A673 (cell line): ENCODE measurements at regions not wholly inside any gene's neighbourhood (a gene's known extent, or its start where the extent isn't known, plus 50 kb on each side); places are given as distances from the start of the nearest gene placed in this dataset.

Experiments used
- BruUV-seq: library from RNA; stranded (reverse); fragments of 400-500 nt; replicated peaks from 2 replicates; lab custom pipeline; 2021; lab: Mats Ljungman, UMichigan
- CTCF ChIA-PET: fragments of 300-600 bp; sonication (Branson Sonifier 250); formaldehyde crosslinking; loops from one replicate; lab custom pipeline; 2022; ENCODE audit warnings: antibody characterized with exemption; lab: Charles Lee
- POLR2A ChIA-PET: fragments of 300-600 bp; sonication (Branson Sonifier 250); formaldehyde crosslinking; loops from one replicate; lab custom pipeline; 2022; ENCODE audit warnings: antibody characterized with exemption; ENCODE audit not compliant: low non-redundant PET; lab: Charles Lee
- DNase-seq: peaks from one replicate; pipeline ENCODE4 v3.0.0-alpha.2; 2015; ENCODE audit warnings: low spot score
- H3K27ac ChIP-seq: fragments of 200-600 bp; sonication (generic); 2 replicates; pipeline ENCODE4 v1.5.1; 2016; ENCODE audit warnings: mixed run types, low read depth, mild to moderate bottlenecking, mixed read lengths, antibody characterized with exemption, low read length; ENCODE audit not compliant: poor library complexity, severe bottlenecking
- H3K27me3 ChIP-seq: fragments of 200-600 bp; sonication (generic); replicated peaks from 2 replicates; pipeline ENCODE4 v1.6.1; 2017; ENCODE audit warnings: mixed run types, low read depth, mild to moderate bottlenecking, mixed read lengths, antibody characterized with exemption, low read length; ENCODE audit not compliant: insufficient read depth, poor library complexity
- H3K36me3 ChIP-seq: fragments of 200-600 bp; sonication (generic); 2 replicates; pipeline ENCODE4 v1.6.1; 2016; ENCODE audit warnings: mixed run types, mild to moderate bottlenecking, mixed read lengths, antibody characterized with exemption, low read length; ENCODE audit not compliant: insufficient read depth, poor library complexity, severe bottlenecking
- H3K4me1 ChIP-seq: fragments of 200-600 bp; sonication (generic); 2 replicates; pipeline ENCODE4 v1.6.1; 2017; ENCODE audit warnings: mixed run types, mild to moderate bottlenecking, mixed read lengths, antibody characterized with exemption, low read length; ENCODE audit not compliant: insufficient read depth, poor library complexity, severe bottlenecking
- H3K4me3 ChIP-seq: fragments of 200-600 bp; sonication (generic); 2 replicates; pipeline ENCODE4 v1.5.1; 2016; ENCODE audit warnings: low read depth, mixed run types, mild to moderate bottlenecking, mixed read lengths, low read length; ENCODE audit not compliant: poor library complexity, severe bottlenecking
- H3K9me3 ChIP-seq: fragments of 200-600 bp; sonication (generic); 2 replicates; pipeline ENCODE4 v1.6.1; 2016; ENCODE audit warnings: mixed run types, low read depth, mild to moderate bottlenecking, mixed read lengths, antibody characterized with exemption, low read length; ENCODE audit not compliant: poor library complexity, severe bottlenecking
- EZH2 ChIP-seq: fragments of 200-600 bp; sonication (generic); IDR thresholded peaks from 2 replicates; pipeline ENCODE4 v1.6.1; 2017; ENCODE audit warnings: borderline replicate concordance, low read depth, mild to moderate bottlenecking, mixed read lengths, antibody characterized with exemption, low read length; ENCODE audit not compliant: poor library complexity, severe bottlenecking
- intact Hi-C: fragments of 100-400 bp; cut with micrococcal nuclease; formaldehyde crosslinking; loops from one replicate; pipeline ENCODE4 v1.10.0; 2022; ENCODE audit not compliant: unreplicated experiment
- TF ChIP-seq, protein P1 (sequence below): fragments of 300-800, 200-600 bp; sonication (generic); conservative IDR thresholded peaks from 2 replicates; pipeline ENCODE4 v1.5.1; 2017; ENCODE audit warnings: low read depth, mild to moderate bottlenecking, antibody characterized with exemption, low read length, moderate library complexity, mixed read lengths

DNA sequence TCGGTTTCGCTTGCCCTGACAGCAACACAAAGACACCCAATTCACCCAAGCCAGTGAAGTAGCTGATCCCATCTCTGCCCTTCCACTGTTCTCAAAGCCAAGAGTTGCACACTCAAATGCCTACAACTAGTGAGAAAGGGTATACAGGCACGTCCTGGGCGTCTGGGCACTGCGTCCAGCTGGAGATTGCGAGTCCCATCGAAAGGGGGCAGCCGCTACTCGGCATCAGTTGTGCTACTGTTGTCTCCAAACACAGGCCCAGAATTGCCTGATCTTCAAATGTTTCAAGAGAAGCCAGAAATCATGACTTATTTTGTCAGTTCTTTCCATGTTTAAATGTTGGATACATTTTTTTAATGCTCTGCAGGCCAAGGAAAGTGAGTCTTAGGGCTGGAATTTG lies 487.8 kb downstream of the BCOR start:
- intact Hi-C loops, result no loop called here
- no TSS peak for BruUV-seq
- no peaks in the 10 kb centered on the region for H3K4me1 ChIP-seq
- H3K27ac ChIP-seq, result no peak overlapping the region
- TF ChIP-seq, protein P1, sequence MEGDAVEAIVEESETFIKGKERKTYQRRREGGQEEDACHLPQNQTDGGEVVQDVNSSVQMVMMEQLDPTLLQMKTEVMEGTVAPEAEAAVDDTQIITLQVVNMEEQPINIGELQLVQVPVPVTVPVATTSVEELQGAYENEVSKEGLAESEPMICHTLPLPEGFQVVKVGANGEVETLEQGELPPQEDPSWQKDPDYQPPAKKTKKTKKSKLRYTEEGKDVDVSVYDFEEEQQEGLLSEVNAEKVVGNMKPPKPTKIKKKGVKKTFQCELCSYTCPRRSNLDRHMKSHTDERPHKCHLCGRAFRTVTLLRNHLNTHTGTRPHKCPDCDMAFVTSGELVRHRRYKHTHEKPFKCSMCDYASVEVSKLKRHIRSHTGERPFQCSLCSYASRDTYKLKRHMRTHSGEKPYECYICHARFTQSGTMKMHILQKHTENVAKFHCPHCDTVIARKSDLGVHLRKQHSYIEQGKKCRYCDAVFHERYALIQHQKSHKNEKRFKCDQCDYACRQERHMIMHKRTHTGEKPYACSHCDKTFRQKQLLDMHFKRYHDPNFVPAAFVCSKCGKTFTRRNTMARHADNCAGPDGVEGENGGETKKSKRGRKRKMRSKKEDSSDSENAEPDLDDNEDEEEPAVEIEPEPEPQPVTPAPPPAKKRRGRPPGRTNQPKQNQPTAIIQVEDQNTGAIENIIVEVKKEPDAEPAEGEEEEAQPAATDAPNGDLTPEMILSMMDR, result no peak
- TF ChIP-seq EZH2, result no peak
- H3K4me3 ChIP-seq, result no peak overlapping the region
- ChIA-PET POLR2A (no interaction called here), CTCF (no interaction called here)
- no peaks in the 10 kb centered on the region for H3K27me3 ChIP-seq
- H3K36me3 ChIP-seq, result no peaks in the 10 kb centered on the region
- peaks cover 7% of the 10 kb centered on the region for H3K9me3 ChIP-seq
- no peak for DNase-seq

DNA sequence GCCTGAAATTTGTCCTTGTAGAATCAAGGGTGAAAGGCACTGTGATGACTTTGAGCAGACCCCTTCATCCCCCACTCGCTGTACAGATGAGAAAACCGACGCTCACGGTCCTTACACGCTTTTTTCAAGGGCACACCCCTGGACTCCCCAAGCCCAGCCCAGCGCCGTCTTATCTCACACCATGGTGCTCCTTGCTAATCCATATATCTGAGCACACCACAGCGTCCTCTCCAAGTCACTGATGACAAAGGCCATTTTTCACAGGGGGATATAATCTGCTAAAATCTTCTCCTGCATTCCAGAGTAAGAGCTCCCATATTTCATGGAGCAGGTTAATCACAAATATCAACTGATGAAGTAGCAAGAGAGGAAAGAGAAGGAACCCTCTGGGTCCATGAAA lies 486.3 kb downstream of the BCOR start:
- no TSS peak for BruUV-seq
- ChIA-PET CTCF (no interaction called here), POLR2A (interaction anchor here (0.6 kb wide), 1 partner anchor 9 kb away, joined by 3 read pairs; no protein-coding TSS in a partner anchor)
- no peaks in the 10 kb centered on the region for H3K27me3 ChIP-seq
- TF ChIP-seq, protein P1, result no peak
- no peak for TF ChIP-seq EZH2
- intact Hi-C loops, result no loop called here
- no peaks in the 10 kb centered on the region for H3K4me1 ChIP-seq
- no peak overlapping the region for H3K27ac ChIP-seq
- H3K9me3 ChIP-seq, result peaks cover 7% of the 10 kb centered on the region
- H3K4me3 ChIP-seq, result no peak overlapping the region
- no peak for DNase-seq
- H3K36me3 ChIP-seq, result no peaks in the 10 kb centered on the region

DNA sequence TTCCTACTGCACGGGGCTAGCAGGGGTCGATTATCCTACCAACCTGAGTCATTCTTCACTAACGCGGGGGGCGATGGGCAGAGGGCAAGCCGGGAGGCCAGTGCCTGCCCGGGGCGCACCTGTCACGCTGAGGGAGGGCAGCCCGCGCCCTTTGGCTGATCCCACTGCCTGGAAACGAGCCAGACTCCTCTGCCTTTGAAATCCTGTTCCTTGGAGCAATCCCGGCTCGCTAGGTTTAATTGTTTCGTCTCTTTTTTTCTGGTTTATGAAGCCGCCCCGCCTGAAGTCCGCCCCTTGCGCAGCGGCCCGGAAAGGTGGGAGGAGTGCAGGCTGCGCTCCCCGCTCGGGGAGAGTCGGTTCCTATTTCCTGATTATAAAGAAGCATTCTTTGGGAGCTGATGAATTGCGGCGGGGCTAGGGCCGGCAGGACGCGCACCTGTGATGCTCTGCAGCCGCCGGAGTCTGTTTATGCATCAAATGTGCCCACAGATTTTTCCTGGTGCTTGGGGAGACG lies 484.2 kb downstream of the BCOR start:
- Histone ChIP-seq H3K27me3 (no peaks in the 10 kb centered on the region), H3K36me3 (no peaks in the 10 kb centered on the region), H3K4me3 (no peak overlapping the region), H3K27ac (no peak overlapping the region), H3K9me3 (no peaks in the 10 kb centered on the region), H3K4me1 (no peaks in the 10 kb centered on the region)
- DNase-seq, result peak; percentile 20
- ChIA-PET CTCF (no interaction called here), POLR2A (no interaction called here)
- intact Hi-C loops, result no loop called here
- TF ChIP-seq, protein P1, result no peak
- no peak for TF ChIP-seq EZH2
- BruUV-seq, result no TSS peak
